Glomerular visceral epithelial cell (primary cell): ENCODE measurements at regions not wholly inside any gene's neighbourhood (a gene's known extent, or its start where the extent isn't known, plus 50 kb on each side); places are given as distances from the start of the nearest gene placed in this dataset.

Experiments used
- DNase-seq: peaks from one replicate; pipeline ENCODE4 v3.0.0-alpha.2; 2016; ENCODE audit errors: extremely low spot score

DNA sequence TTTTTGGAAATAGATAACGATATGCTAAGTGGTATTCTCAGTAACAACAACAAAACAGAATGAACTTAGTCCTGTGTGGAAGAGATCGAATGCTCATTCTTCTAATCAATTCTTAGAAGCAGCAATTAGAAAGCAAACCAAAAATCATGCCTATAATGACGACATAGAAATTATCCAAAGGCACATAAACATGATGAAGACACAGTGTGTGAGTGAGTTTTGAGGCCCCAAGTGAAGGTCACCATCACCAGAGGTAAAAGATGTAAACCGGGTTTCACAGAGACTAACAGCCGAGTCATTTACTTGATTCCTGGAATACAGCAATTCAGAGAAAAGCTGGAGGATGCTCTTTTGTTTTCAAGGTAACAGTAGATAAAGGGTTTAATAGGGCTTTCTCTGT lies 509.2 kb downstream of the TDRD15 start:
- no peak for DNase-seq

DNA sequence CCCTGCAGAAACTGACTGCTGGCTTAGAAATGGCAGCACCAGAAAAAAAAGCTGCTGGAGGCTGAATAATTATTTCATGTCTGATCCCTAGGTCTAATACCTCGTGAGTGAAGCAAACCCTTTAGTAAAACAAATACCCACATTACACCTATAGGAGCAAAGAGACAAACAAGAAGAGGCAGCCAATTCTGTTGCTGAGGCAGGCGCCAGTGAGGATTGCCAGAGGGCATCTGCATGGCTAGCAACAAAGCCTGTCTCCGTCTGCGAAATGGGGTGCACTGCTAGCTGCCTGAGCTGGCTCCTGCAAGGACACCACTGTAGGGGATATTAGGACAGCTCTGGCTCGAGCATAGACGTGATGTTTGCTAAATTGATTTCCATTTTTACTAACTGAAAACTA lies 509.7 kb downstream of the TDRD15 start:
- no peak for DNase-seq

DNA sequence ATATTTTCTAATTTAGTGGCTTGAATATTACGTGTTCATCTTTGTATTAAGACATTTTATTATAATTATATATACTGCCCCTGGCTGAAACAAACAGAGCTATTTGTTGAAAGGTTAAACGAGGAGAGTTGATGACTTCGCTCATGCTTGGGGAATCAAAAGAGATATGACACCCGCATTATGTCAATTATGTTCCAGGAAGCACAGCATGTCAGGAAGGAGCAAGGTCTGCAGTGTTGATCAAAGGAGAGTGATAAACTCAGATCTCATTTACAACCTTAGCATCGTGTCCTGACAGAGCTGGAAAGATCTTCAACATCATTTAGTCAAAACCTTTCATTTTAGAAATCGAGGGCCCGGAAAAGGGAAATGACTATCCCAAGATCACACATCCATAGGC lies 510.1 kb downstream of the TDRD15 start:
- no peak for DNase-seq

DNA sequence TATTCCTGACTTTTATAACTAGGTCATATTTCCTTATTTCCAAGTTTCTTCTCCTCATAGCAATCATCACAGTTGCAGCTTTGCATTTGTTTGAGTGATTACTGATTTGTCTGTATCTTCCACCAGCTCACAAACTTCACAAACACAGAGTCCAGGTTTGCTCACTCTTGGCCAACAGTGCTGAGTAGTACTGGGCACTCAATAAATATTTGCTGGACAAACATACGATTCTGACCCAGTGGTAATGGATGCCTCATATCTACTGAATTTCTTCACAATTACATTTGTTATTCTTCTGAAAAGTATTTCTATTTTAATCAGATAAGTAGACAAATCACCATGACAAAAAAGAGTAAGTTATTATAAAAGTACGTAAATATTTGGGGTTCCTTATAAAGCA lies 516.3 kb downstream of the TDRD15 start:
- no peak for DNase-seq

DNA sequence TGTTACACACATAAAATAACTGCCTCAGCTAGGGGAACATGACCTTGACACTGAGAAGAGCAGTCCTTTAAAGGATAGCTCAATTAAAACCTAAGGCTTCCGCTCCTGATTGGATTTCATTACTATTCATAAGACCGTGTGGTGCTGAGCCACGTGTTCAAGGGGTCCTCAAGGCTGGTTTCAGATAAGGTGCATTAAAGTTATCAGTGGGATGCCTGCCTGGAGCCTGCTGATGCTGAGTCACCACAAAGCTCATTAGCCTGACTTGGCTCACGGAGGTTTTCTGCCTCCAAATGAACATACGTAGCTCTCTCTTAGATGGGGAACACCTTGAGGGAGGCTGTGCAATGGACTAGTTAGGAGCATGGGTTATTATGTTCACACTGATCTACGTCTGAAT lies 518.9 kb downstream of the TDRD15 start:
- no peak for DNase-seq

DNA sequence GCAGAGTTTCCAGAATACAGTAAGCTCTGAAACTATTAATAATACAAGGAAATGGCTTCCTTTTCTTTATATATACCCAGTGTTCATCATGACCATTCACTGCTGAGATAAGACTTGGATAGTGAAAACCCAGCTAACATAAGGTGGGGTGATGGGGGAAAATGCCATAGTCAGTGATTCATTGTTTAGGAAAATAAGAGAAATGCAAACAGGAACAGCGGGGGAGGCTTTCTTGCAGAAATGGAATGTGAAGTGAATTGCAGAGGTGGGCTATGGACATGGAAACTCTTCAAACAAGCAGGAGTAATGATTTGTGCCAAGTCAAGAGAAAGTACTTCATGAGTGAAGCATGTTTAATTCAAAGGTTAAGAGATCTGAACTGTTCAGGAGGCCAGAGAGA lies 519.4 kb downstream of the TDRD15 start:
- no peak for DNase-seq

DNA sequence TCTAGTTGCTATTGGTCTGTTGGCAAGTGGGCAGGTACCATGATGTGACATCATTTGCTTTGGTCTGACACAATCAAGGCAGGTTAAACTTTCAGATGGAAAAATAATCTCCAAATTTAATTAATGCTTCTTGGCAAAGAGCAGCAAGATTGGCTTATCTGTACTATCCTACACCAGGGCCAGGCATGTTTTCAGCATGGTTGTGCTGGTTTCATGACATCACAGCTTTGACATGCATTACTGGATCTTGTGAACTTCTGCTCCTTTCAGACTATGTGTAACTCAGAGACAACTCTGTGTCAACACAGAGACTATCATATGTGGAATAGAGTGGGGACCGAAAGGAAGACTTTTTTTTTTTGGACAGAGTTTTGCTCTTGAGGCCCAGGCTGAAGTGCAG lies 520.5 kb downstream of the TDRD15 start:
- DNase-seq: no peak

DNA sequence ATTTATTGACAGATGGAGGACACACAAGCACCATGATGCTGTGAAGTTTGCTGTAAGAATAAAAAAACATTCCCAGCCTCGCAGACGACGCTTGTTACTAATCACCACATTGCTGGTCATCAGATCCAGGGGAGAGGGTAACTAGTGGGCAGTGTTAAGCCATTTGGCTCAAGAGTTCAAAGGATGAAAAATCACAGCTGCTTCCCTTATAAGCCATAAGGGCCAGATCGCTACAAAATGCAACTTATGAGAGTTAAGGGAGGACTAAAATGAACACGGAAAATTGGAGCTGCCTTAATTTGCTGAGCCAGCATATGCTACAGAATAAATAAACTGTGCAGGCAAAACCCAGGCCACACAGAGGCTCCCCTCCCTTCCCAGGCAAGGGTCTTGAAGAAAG lies 522.6 kb downstream of the TDRD15 start:
- DNase-seq: no peak

DNA sequence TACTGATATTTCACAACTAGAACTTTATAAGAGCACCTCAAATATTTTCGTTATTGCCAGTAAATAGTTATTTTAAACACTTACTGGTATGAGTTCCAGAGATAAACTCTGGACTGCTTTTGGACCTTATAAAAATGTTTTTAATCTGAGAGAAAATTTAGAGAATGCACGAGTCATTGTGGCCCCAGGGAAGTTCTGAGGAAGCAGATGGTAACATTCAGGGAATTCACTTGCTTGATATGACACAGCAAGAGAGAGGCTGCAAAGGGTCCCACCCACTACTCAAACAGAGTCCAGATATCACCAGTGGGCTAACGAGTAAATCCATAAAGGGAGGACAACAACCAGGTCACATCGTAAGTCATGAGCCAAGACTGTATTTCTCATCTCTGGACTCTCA lies 526.8 kb downstream of the TDRD15 start:
- DNase-seq: no peak

DNA sequence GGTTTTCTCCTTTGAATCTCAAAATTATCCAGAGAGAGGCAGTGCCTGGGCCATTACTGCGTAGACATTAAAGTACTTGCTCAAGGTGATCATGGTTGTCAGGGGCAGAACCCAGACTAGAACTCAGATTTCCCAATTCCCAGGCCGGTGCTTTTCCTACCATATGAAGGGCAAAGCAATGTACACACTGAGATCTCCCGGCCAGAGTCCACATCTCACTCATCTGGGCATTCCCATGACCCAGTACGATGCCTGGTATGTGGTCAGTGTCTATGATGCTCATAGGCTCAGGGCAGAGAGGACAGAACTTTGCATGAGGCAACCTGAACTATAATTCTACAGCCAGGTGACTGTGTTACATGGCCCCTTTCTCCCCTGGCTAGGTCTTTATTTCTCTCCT lies 531.4 kb downstream of the TDRD15 start:
- no peak for DNase-seq

DNA sequence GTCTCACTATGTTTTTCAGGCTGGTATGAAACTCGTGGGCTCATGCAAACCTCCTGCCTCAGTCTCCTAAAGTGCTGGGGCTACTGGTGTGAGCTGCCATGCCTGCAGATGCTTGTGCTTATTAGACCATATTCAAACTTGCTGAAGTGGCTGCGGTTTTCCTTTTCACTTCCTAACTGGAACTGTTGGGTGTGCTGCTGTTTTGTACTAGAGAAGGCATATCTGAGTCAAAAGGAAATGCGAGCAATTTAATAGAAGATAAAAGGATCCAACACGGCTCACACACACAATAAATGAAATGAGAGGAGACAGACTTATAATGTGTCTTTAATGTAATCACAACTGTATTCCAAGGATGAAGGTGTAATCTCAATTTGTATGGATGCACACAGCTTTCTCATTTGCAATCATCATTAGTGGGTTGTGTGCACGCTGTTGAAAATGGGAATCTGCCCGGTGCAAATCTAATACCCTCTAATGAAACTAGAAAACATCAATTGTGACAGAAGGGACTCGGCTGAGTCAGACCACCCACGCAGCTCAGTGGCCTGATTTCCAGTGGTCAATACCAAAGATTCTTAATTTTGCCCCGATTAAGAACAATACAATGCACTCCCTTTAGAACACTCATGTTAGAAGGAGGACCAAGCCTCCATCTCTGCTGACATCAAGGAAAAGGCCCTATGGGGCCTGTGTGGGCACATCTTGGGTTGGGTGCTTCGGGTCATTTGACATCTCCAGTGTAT lies 532.7 kb downstream of the TDRD15 start:
- DNase-seq: no peak

DNA sequence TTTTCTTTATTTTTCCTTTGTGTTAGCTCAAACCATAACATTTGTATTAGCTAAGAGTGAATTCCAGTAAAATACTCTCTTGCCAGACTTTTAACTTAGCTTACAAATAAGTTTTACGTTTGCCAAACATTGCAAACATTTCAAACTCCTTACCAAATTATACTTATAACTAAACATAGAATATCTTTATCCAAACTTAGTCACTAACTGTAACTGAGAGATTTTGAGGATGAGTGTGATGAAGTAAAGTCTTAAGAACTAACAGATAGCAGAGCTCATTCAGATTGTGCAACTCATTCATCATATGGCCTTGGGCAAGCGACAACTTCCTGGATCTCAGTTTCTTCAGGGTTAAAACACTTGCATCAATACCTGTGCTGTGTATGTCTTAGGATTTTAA lies 533.7 kb downstream of the TDRD15 start:
- DNase-seq: no peak

DNA sequence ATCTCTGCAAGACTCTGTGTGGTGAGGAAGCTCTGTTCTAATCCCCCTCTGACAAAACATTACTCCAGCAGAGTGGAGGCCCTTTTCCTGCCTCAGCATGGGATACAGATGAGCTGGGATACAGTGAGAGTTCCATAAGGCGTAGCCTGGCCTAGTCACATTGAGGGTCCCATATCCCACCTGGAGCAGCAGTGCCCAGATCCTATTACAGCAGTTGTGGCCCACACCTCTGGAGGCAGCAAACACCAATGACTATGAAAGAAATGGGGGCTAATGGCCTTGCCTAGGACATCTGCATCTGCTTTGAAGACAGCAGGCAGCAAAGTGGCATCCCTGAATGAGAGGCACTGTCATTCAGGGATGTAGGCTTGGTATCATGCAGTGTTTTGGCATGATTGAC lies 534.5 kb downstream of the TDRD15 start:
- DNase-seq: no peak

DNA sequence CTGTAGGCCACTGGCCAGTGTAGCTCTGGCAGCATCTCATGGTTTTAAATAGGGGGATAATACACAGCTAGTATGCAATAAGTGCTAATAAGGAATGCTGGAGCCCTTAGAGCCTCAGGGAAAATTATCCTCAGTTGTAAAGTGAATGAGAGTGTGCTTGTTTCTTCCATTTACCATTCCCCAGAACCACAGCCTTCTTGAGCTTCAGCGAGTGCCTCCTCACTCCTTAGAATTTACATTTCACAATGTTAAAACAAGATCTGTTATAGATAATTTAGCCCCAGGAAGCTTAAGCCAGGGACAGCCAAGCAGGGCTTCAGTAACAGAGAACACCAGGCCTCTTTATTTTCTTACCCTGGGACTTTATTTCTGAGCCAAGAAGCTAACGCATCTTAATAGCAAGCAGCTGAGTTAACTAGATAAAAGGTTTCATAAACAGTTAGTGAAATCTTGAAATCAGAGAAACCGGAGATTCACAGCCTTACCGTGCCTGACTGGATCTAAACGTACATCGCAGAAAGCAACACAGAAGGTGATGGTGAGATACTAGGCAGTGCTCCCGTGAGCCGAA lies 535.2 kb downstream of the TDRD15 start:
- DNase-seq: no peak

DNA sequence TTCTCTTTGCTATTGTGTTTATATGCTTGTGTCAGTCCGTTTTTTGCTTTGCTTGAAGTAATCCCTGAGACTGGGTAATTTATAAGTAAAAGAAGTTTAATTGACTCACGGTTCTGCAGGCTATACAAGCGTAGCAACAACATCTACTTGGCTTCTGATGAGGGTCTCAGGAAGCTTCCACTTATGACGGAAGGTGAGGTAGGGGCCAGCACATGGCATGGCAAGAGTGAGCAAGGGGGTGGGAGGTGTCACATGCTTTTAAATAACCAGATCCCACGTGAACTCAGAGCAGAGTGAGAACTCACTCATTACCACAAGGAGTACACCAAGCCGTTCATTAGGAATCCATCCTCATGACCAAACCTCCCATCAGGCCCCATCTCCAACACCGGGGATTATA lies 540.3 kb downstream of the TDRD15 start:
- no peak for DNase-seq

DNA sequence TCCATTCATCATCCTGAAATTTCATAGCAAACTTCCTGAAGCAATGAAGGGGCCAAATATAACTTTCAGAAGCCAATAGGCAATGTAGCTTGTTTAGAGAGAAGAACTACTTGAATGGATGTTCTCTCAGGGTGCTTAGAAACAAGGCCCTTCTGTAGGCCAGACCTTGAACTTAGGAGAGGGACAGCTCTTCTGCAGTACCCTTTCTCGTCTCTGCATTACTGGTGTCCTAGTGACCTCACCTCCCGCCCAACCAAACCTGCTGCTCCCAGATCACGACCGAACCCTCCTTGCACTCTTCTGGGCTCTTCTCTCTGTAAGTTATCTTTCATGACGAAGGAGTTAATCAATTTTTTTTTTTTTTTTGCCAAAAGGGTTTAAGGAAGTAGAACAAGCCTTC lies 543.9 kb downstream of the TDRD15 start:
- DNase-seq: no peak

DNA sequence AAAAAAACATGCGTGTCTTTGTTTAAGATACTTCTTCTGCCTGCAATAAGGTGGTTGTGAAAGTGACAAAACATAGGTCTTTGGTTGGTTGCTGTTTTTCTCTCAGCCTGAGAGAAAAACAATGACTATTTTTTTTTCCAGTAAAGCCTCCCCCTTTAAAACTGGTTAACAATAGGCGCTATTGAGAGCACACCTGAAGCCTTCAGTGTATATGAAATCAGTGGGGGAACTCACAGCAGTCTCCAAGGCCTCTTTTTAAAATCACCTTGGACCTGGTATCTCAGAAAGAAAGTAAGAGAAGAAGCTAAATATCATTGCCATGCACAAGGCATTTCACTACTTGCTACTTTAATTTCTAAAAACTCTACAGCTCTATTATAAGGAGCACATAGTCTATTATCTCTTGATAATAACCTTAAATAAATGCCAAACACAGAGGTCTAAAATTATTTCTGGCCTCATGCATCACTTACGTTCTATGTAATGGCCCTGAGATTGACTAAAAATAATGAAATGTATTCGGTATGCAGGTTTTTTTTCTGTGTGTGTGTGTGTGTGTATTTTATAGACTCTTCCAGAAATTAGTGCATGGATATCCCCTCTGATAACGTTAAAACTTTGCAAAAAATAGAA lies 544.4 kb downstream of the TDRD15 start:
- DNase-seq: no peak

DNA sequence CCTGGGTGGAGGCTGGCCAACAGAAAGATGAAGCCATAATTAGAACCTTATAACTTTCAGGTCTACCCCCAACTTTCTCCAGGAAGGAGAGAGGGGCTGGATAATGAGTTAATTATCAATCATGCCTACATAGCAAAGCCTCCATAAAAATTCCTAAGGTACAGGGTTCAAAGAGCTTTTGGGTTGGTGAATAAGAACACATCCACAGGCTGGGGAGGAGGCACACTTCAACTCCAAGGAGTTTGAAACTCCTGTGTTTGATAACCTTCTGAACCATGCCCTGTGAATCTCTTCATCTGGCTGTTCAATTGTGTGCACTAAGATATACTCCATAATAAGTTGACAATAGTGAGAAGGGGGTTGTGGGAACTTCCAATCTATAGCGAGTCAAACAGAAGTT lies 552.3 kb downstream of the TDRD15 start:
- no peak for DNase-seq

DNA sequence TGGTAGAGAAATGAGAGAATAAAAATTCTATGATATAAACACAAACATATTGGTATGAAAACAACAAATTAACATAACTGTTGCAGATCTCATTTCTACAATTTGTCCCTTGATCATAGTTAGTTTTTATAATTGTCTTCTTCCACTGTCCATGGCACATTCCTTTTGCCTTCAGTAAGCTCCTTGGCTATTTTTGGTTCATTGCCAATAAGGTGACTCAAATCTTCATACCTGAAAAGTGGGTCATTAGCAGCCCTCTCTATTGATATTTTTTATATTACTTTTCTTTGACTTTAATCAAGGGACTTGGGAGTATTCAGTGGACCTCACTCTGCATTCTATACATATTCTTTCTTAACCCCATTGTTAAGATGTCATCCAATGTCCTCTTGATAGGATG lies 552.9 kb downstream of the TDRD15 start:
- DNase-seq: no peak

DNA sequence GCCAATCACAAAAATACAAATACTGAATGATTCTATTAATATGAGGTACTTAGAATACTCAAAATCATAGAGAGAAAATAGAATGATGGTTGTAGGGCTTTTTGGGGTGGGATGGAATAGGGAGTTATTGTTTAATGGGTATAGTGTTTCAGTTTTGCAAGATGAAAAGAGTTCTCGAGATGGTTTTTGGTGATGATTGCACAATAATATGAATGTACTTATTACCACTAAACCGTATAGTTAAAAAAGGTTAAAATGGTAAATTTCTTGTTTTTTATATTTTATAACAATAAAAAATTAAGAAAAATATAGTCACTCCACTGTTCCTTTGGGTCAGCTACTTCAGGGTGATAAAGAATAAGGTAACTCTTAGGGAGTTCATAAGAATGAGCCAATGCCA lies 560.1 kb downstream of the TDRD15 start:
- no peak for DNase-seq

DNA sequence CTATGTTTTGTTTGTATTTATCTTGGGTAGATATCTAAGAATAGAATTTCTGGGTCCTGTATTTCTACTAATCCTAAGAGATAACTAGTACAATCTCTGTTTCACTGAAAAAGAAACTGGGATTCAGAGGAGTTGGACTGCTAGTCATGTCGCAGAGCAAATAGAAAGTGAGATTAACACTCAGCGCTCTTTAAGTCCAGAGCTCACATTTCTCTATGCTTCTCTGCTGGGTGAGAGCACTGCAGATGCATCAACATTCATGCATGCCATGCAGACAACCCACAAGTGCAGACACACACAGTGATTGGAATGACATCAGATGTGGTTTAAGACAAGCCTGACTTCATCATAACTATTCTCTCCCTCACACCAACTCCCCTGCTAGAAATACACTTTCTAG lies 563.8 kb downstream of the TDRD15 start:
- DNase-seq: no peak

DNA sequence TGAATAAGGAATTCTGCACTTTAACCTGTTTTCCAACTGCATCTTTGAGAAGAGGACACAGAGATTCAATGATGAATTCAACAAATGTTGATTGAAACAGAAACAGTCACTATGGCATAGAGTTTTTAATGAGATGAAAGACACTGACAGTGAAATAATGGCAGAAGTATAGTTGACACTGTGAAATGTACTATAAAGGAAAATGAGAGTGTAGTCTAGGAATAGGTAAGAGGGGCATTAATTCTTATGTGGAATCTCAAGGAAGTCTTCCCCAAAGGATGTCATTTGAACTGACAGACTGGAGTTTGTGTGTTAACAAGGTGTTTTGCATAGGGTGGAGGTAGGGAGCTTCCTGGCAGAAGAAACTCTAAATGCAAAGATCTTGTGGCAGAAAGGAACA lies 566.2 kb downstream of the TDRD15 start:
- DNase-seq: no peak

DNA sequence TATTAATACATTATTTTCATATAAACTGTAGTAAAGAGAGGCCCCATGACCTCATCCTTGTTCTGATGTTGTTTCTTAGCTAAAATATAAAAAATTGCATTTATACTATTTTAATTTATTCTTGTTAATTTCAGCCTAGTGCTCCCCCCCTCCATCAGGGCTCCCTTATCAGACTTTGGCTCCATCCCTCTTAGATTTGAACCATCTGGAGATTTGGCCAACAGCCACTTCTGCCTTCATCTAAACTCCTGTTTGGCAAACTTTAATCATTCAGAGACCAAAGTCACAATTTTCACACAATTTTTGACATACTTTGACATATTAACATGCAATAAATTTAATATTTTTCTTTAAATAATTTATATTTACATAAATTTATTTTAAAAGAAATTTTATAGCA lies 569.3 kb downstream of the TDRD15 start:
- DNase-seq: no peak
